ENCODE measurements at regions not wholly inside any gene's neighbourhood (a gene's known extent, or its start where the extent isn't known, plus 50 kb on each side); places are given as distances from the start of the nearest gene placed in this dataset.

DNA sequence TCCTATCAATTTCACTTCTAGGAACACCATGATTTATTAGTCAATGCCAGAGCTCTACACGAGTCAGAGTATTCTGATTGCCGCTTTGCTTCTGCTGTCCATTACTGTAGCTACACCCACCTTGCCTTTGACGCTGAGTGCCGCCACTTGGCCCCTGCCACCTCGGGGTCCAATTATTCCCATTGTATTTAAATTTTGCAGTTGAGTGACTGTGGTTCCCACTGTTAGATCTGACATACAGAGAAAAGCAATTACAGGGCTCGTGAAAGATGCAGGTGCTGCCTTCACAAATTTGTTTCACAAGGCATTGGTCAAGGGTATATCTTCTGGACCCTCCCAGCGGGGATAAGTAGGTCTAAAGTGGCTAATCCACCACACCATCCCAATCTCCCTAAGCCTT, 428.9 kb downstream of the SIPA1L2 start:
- H3K27ac ChIP-seq: no peak overlapping the region
- no peak for TF ChIP-seq ZFX (IDR thresholded peaks at IDR 0.05)
- TF ChIP-seq CTCF (conservative IDR thresholded peaks at IDR 0.05): no peak

DNA sequence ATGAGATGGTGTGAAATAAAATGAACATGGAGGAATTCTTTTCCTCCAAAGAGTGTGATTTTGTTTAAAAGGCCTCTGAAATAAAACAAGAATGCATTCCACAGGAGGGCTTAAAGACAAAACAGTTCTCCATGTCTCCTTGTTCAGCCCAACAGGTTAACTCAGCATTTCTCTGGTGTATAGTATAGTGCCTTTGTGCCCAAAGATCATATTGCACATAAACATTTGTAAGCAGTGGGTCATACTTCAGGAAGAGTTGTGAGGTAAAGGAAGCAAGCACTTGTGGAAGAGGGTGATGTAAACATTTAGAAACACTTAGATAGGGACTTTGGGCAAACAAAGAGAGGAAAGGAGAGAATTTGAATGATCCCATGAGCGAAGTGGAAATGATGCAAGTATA, 433.9 kb downstream of the SIPA1L2 start:
- no peak for TF ChIP-seq CTCF (conservative IDR thresholded peaks at IDR 0.05)
- no peak for TF ChIP-seq ZFX (IDR thresholded peaks at IDR 0.05)
- no peak overlapping the region for H3K27ac ChIP-seq

- TF ChIP-seq ZFX (IDR thresholded peaks at IDR 0.05) (no peak), CTCF (conservative IDR thresholded peaks at IDR 0.05) (no peak)
- H3K27ac ChIP-seq: no peak overlapping the region
Measured at GRCh38 chr1:232194424-232194823, 435.5 kb downstream of the SIPA1L2 start.

GRCh38 chr1:232193451-232193783, 436.5 kb downstream of the SIPA1L2 start:
- no peak overlapping the region for H3K27ac ChIP-seq
- TF ChIP-seq ZFX (IDR thresholded peaks at IDR 0.05) (no peak), CTCF (conservative IDR thresholded peaks at IDR 0.05) (no peak)

- no peak overlapping the region for H3K27ac ChIP-seq
- TF ChIP-seq ZFX (IDR thresholded peaks at IDR 0.05) (no peak), CTCF (conservative IDR thresholded peaks at IDR 0.05) (no peak)
Measured at GRCh38 chr1:232192781-232193450, 437.0 kb downstream of the SIPA1L2 start.

DNA sequence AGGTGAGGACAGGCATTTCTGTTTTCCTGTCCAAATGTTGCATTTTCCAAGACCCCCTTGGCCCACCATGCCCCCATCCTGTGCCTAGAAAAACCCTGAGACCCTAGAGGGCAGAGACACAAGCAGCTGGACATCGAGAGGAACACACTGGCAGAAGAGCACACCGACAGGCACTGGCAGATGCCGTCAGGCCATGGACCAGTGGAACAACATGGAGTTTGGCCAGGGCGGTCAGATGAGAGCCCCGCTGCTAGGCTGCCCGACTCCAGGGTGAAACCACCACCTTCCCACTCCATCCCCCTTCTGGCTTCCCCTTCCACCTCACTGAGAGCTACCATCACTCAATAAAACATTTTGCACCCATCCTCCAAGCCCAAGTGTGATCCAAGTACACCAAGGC, 438.4 kb downstream of the SIPA1L2 start:
- no peak for TF ChIP-seq ZFX (IDR thresholded peaks at IDR 0.05)
- H3K27ac ChIP-seq: no peak overlapping the region

DNA sequence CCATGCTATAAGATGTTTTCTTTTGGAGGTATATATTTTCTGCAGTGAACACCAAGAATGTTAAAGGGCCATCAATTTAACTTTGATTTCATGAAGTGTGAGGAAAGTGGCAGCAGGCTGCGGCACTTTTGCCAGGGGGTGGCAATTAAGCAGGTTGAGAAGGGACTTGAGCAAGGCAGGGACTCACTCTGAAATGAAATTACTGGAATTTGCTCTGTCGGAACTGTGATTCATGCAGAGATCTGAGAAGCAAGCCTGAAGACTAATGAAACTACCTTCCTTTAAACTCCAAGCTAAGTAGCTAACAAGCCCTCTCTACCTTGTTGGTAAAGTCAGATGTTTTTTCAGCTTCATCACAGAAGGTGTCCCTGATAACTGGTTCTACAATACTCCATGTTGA, 441.6 kb downstream of the SIPA1L2 start:
- no peak for TF ChIP-seq ZFX (IDR thresholded peaks at IDR 0.05)
- no peak for TF ChIP-seq CTCF (conservative IDR thresholded peaks at IDR 0.05)
- no peak overlapping the region for H3K27ac ChIP-seq

GRCh38 chr1:232186931-232187330, 443.0 kb downstream of the SIPA1L2 start:
- TF ChIP-seq ZFX (IDR thresholded peaks at IDR 0.05) (no peak), CTCF (conservative IDR thresholded peaks at IDR 0.05) (no peak)
- no peak overlapping the region for H3K27ac ChIP-seq

All from C4-2B (cell line).